IMR-90 (cell line): ENCODE measurements at regions not wholly inside any gene's neighbourhood (a gene's known extent, or its start where the extent isn't known, plus 50 kb on each side); places are given as distances from the start of the nearest gene placed in this dataset.

Experiments used
- ATAC-seq: fragments of 200-7000 bp; cut with Tn5 transposase; 2 replicates; pipeline ENCODE4 v1.9.1; 2020; ENCODE audit warnings: low read depth, mild to moderate bottlenecking, moderate library complexity
- BruUV-seq: library from RNA; stranded (reverse); fragments of 400-500 nt; replicated peaks from 2 replicates; lab custom pipeline; 2021; lab: Mats Ljungman, UMichigan
- CTCF ChIA-PET: fragments of 300-600 bp; formaldehyde crosslinking; extraction: SDS; loops from one replicate; lab custom pipeline; 2021; ENCODE audit warnings: antibody characterized with exemption; lab: Yijun Ruan, JAX
- POLR2A ChIA-PET: fragments of 300-600 bp; sonication (Branson Sonifier 250); formaldehyde crosslinking; loops from one replicate; lab custom pipeline; 2022; ENCODE audit warnings: antibody characterized with exemption; ENCODE audit not compliant: unreplicated experiment; lab: Charles Lee
- DNase-seq: peaks from one replicate; pipeline ENCODE4 v3.0.0; 2013
- H2AFZ ChIP-seq: replicated peaks from 2 replicates; pipeline ENCODE3; 2013; ENCODE audit warnings: low read length, mild to moderate bottlenecking; ENCODE audit not compliant: poor library complexity
- H2AK5ac ChIP-seq: 2 replicates; pipeline ENCODE4 v1.6.1; 2013; ENCODE audit warnings: low read depth, low read length, inconsistent platforms
- H2AK9ac ChIP-seq: replicated peaks from 2 replicates; pipeline ENCODE3; 2013; ENCODE audit warnings: mild to moderate bottlenecking, low read depth, low read length, moderate library complexity; ENCODE audit not compliant: poor library complexity
- H2BK120ac ChIP-seq: 2 replicates; pipeline ENCODE4 v1.6.1; 2013; ENCODE audit warnings: low read depth, low read length, inconsistent platforms
- H2BK15ac ChIP-seq: 3 replicates; pipeline ENCODE4 v1.6.1; 2013; ENCODE audit warnings: low read depth, low read length, inconsistent platforms
- H2BK20ac ChIP-seq: 2 replicates; pipeline ENCODE4 v1.6.1; 2013; ENCODE audit warnings: low read depth, mild to moderate bottlenecking, inconsistent platforms, low read length, moderate library complexity
- H2BK5ac ChIP-seq: 2 replicates; pipeline ENCODE4 v1.6.1; 2013; ENCODE audit warnings: mild to moderate bottlenecking, low read depth, low read length, inconsistent platforms; ENCODE audit not compliant: poor library complexity, severe bottlenecking
- H3K14ac ChIP-seq: replicated peaks from 2 replicates; pipeline ENCODE4 v1.6.1; 2013; ENCODE audit warnings: low read depth, low read length, inconsistent platforms
- H3K18ac ChIP-seq: 2 replicates; pipeline ENCODE4 v1.6.1; 2013; ENCODE audit warnings: low read depth, low read length, control low read depth
- H3K23ac ChIP-seq: 2 replicates; pipeline ENCODE4 v1.6.1; 2013; ENCODE audit warnings: low read depth, low read length, inconsistent platforms
- H3K27ac ChIP-seq: 2 replicates; pipeline ENCODE4 v1.5.1; 2013; ENCODE audit warnings: mild to moderate bottlenecking, control low read depth, low read length; ENCODE audit not compliant: insufficient read depth
- H3K27me3 ChIP-seq: 2 replicates; pipeline ENCODE4 v1.6.1; 2013; ENCODE audit warnings: low read length; ENCODE audit not compliant: control insufficient read depth, insufficient read depth
- H3K36me3 ChIP-seq: 2 replicates; pipeline ENCODE4 v1.6.1; 2013; ENCODE audit warnings: low read length, mixed read lengths; ENCODE audit not compliant: control insufficient read depth, insufficient read depth
- H3K4ac ChIP-seq: 2 replicates; pipeline ENCODE4 v1.6.1; 2013; ENCODE audit warnings: low read depth, low read length, inconsistent platforms
- H3K4me1 ChIP-seq: 2 replicates; pipeline ENCODE4 v1.6.1; 2013; ENCODE audit warnings: low read length, mixed read lengths; ENCODE audit not compliant: control insufficient read depth, insufficient read depth
- H3K4me2 ChIP-seq: 2 replicates; pipeline ENCODE4 v1.6.1; 2013; ENCODE audit warnings: low read depth, mild to moderate bottlenecking, control low read depth, low read length, moderate library complexity
- H3K4me3 ChIP-seq: 2 replicates; pipeline ENCODE4 v1.5.1; 2013; ENCODE audit warnings: low read depth, mild to moderate bottlenecking, control low read depth, low read length, moderate library complexity; ENCODE audit not compliant: insufficient read depth
- H3K56ac ChIP-seq: 2 replicates; pipeline ENCODE4 v1.6.1; 2013; ENCODE audit warnings: low read length, inconsistent platforms; ENCODE audit not compliant: insufficient read depth; ENCODE audit errors: extremely low read depth
- H3K79me1 ChIP-seq, 2 experiments: 2 replicates each; pipeline ENCODE4 v1.6.1; 2013; ENCODE audit warnings: low read length in 2 of 2, inconsistent platforms in 1 of 2, low read depth in 1 of 2
- H3K9ac ChIP-seq: 2 replicates; pipeline ENCODE4 v1.6.1; 2013; ENCODE audit warnings: low read depth, low read length, control low read depth
- H3K9me1 ChIP-seq: 2 replicates; pipeline ENCODE4 v1.6.1; 2013; ENCODE audit warnings: low read length, inconsistent platforms; ENCODE audit not compliant: insufficient read depth
- H3K9me3 ChIP-seq: 2 replicates; pipeline ENCODE4 v1.6.1; 2013; ENCODE audit warnings: low read length; ENCODE audit not compliant: control insufficient read depth, insufficient read depth
- H4K20me1 ChIP-seq: 2 replicates; pipeline ENCODE4 v1.6.1; 2013; ENCODE audit warnings: low read length, inconsistent platforms; ENCODE audit not compliant: insufficient read depth
- H4K5ac ChIP-seq: 2 replicates; pipeline ENCODE4 v1.6.1; 2013; ENCODE audit warnings: mild to moderate bottlenecking, low read depth, low read length, control low read depth
- H4K8ac ChIP-seq, 2 experiments: 2 replicates each; pipeline ENCODE4 v1.6.1; 2013; ENCODE audit warnings: low read depth in 2 of 2, low read length in 2 of 2, control low read depth in 1 of 2, inconsistent platforms in 1 of 2
- H4K91ac ChIP-seq: 2 replicates; pipeline ENCODE4 v1.6.1; 2013; ENCODE audit warnings: low read depth, low read length, inconsistent platforms; ENCODE audit not compliant: insufficient read depth
- BHLHE40 ChIP-seq: fragments of 150-350 bp; IDR thresholded peaks from 2 replicates; pipeline ENCODE4 v1.6.1; 2016; ENCODE audit warnings: mild to moderate bottlenecking, low read depth, low read length
- CEBPB ChIP-seq: IDR thresholded peaks from 2 replicates; pipeline ENCODE4 v1.6.1; 2012; ENCODE audit warnings: low read depth, low read length, improper control_type of control experiment
- CHD1 ChIP-seq: IDR thresholded peaks from 2 replicates; pipeline ENCODE4 v1.6.1; 2012; ENCODE audit warnings: low read depth, low read length, improper control_type of control experiment
- FOS ChIP-seq: fragments of 150-350 bp; IDR thresholded peaks from 2 replicates; pipeline ENCODE4 v1.6.1; 2016; ENCODE audit warnings: low read depth, low read length
- MAFK ChIP-seq: IDR thresholded peaks from 2 replicates; pipeline ENCODE4 v1.6.1; 2012; ENCODE audit warnings: low read depth, low read length, improper control_type of control experiment
- MAZ ChIP-seq: IDR thresholded peaks from 2 replicates; pipeline ENCODE4 v1.6.1; 2012; ENCODE audit warnings: low read depth, mild to moderate bottlenecking, low read length, improper control_type of control experiment, moderate library complexity, borderline replicate concordance
- MXI1 ChIP-seq: IDR thresholded peaks from 2 replicates; pipeline ENCODE4 v1.6.1; 2012; ENCODE audit warnings: low read depth, mild to moderate bottlenecking, low read length, moderate library complexity, borderline replicate concordance
- NFE2L2 ChIP-seq: fragments of 150-350 bp; IDR thresholded peaks from 2 replicates; pipeline ENCODE4 v1.6.1; 2016; ENCODE audit warnings: low read depth, mild to moderate bottlenecking, low read length
- POLR2A ChIP-seq: IDR thresholded peaks from 2 replicates; pipeline ENCODE4 v1.6.1; 2012; ENCODE audit warnings: mild to moderate bottlenecking, low read depth, low read length
- RAD21 ChIP-seq: IDR thresholded peaks from 2 replicates; pipeline ENCODE4 v1.6.1; 2012; ENCODE audit warnings: low read length, improper control_type of control experiment
- RCOR1 ChIP-seq: IDR thresholded peaks from 2 replicates; pipeline ENCODE4 v1.6.1; 2012; ENCODE audit warnings: mild to moderate bottlenecking, low read length, improper control_type of control experiment; ENCODE audit not compliant: insufficient replicate concordance
- RFX5 ChIP-seq: IDR thresholded peaks from 2 replicates; pipeline ENCODE4 v1.8.0; 2012; ENCODE audit warnings: low read depth, mild to moderate bottlenecking, low read length, moderate library complexity
- SMC3 ChIP-seq: fragments of 150-350 bp; IDR thresholded peaks from 2 replicates; pipeline ENCODE4 v1.6.1; 2016; ENCODE audit warnings: low read depth, mild to moderate bottlenecking, antibody characterized with exemption, low read length, moderate library complexity
- dilution Hi-C: fragments of 300-500 bp; cut with HindIII; formaldehyde crosslinking; loops from one replicate; pipeline ENCODE4 v1.14.3; 2018; ENCODE audit warnings: low sequenced_read_pairs; ENCODE audit not compliant: unreplicated experiment
- in situ Hi-C: fragments of 300-500 bp; cut with MboI; formaldehyde crosslinking; loops from 3 replicates; pipeline ENCODE4 v1.14.3; 2019; ENCODE audit warnings: low sequenced_read_pairs, inconsistent platforms, mixed read lengths
- intact Hi-C: fragments of 100-400 bp; cut with micrococcal nuclease; formaldehyde crosslinking; loops from 2 replicates; pipeline ENCODE4 v1.10.0; 2022
- TF ChIP-seq, protein P1 (sequence below): conservative IDR thresholded peaks from 2 replicates; pipeline ENCODE4 v1.5.1; 2012; ENCODE audit warnings: mild to moderate bottlenecking, low read depth, low read length, improper control_type of control experiment
- TF ChIP-seq, protein P2 (sequence below): fragments of 150-350 bp; IDR thresholded peaks from 2 replicates; pipeline ENCODE4 v1.6.1; 2017; ENCODE audit warnings: mild to moderate bottlenecking, antibody characterized with exemption, low read length, low read depth
- TF ChIP-seq, protein P3 (sequence below): fragments of 150-350 bp; IDR thresholded peaks from 2 replicates; pipeline ENCODE4 v1.6.1; 2016; ENCODE audit warnings: low read depth, mild to moderate bottlenecking, low read length, moderate library complexity, borderline replicate concordance

DNA sequence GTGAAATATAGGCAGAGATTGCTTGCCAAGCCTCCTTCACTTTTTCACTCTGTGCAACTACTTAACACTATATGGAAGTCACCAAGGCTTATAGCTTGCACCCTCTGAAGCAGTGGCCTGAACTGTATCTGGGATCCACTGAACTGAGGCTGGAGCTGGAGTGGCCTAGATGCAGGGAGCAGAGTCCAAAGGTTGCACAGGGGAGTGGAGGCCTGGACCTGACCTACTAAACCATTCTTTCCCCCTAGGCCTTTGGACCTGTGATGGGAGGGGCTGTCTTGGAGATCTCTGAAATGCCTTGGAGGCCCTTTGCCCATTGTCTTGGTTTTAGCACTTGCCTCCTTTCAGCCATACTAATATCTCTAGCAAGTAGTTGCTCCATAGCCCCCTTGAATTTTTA lies 57.5 kb downstream of the P2RY1 start:
- Histone ChIP-seq H3K4me3 (no peak overlapping the region), H2BK20ac (no peak overlapping the region), H3K23ac (no peak overlapping the region), H3K4me2 (no peak overlapping the region), H2AFZ (no peak overlapping the region), H3K9me3 (no peaks in the 10 kb centered on the region), H2AK9ac (no peak overlapping the region), H4K8ac (no peak overlapping the region), H2AK5ac (no peak overlapping the region), H4K91ac (no peak overlapping the region), H3K4ac (no peak overlapping the region), H3K9ac (no peak overlapping the region), H3K56ac (no peak overlapping the region), H4K5ac (no peak overlapping the region), H2BK5ac (no peak overlapping the region), H3K4me1 (no peaks in the 10 kb centered on the region), H2BK120ac (no peak overlapping the region), H3K27ac (no peak overlapping the region), H4K20me1 (no peaks in the 10 kb centered on the region), H3K79me1 (no peaks in the 10 kb centered on the region), H3K14ac (no peak overlapping the region), H3K36me3 (no peaks in the 10 kb centered on the region), H3K27me3 (no peaks in the 10 kb centered on the region), H2BK15ac (no peak overlapping the region), H3K18ac (no peak overlapping the region), H3K9me1 (no peaks in the 10 kb centered on the region)
- POLR2A ChIA-PET: no interaction called here
- dilution Hi-C loops (no loop called here), intact Hi-C loops (no loop called here), in situ Hi-C loops (no loop called here)
- ATAC-seq (no peak), DNase-seq (no peak)
- TF ChIP-seq FOS (no peak), RAD21 (no peak), CHD1 (no peak), MXI1 (no peak), RCOR1 (no peak), BHLHE40 (no peak), POLR2A (no peak), MAFK (no peak), NFE2L2 (no peak), CEBPB (no peak), MAZ (no peak), RFX5 (no peak), SMC3 (no peak)
- TF ChIP-seq, protein P1, sequence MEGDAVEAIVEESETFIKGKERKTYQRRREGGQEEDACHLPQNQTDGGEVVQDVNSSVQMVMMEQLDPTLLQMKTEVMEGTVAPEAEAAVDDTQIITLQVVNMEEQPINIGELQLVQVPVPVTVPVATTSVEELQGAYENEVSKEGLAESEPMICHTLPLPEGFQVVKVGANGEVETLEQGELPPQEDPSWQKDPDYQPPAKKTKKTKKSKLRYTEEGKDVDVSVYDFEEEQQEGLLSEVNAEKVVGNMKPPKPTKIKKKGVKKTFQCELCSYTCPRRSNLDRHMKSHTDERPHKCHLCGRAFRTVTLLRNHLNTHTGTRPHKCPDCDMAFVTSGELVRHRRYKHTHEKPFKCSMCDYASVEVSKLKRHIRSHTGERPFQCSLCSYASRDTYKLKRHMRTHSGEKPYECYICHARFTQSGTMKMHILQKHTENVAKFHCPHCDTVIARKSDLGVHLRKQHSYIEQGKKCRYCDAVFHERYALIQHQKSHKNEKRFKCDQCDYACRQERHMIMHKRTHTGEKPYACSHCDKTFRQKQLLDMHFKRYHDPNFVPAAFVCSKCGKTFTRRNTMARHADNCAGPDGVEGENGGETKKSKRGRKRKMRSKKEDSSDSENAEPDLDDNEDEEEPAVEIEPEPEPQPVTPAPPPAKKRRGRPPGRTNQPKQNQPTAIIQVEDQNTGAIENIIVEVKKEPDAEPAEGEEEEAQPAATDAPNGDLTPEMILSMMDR: no peak
- TF ChIP-seq, protein P2, sequence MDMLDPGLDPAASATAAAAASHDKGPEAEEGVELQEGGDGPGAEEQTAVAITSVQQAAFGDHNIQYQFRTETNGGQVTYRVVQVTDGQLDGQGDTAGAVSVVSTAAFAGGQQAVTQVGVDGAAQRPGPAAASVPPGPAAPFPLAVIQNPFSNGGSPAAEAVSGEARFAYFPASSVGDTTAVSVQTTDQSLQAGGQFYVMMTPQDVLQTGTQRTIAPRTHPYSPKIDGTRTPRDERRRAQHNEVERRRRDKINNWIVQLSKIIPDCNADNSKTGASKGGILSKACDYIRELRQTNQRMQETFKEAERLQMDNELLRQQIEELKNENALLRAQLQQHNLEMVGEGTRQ: no peak
- TF ChIP-seq, protein P3, sequence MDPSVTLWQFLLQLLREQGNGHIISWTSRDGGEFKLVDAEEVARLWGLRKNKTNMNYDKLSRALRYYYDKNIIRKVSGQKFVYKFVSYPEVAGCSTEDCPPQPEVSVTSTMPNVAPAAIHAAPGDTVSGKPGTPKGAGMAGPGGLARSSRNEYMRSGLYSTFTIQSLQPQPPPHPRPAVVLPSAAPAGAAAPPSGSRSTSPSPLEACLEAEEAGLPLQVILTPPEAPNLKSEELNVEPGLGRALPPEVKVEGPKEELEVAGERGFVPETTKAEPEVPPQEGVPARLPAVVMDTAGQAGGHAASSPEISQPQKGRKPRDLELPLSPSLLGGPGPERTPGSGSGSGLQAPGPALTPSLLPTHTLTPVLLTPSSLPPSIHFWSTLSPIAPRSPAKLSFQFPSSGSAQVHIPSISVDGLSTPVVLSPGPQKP: no peak
- BruUV-seq: no TSS peak
- CTCF ChIA-PET: no interaction called here
